HepG2 (cell line): ENCODE measurements at regions not wholly inside any gene's neighbourhood (a gene's known extent, or its start where the extent isn't known, plus 50 kb on each side); places are given as distances from the start of the nearest gene placed in this dataset.

ENCODE experiments used
- ARID2 ChIP-seq: sonication (generic); formaldehyde crosslinking; IDR thresholded peaks from 2 replicates; pipeline ENCODE4 v1.8.1; 2022; ENCODE audit warnings: mild to moderate bottlenecking, missing genetic modification reagents, borderline replicate concordance
- BHLHE40 ChIP-seq: IDR thresholded peaks from 2 replicates; pipeline ENCODE4 v1.6.1; 2011; ENCODE audit warnings: low read length, improper control_type of control experiment
- EED ChIP-seq: sonication (generic); formaldehyde crosslinking; IDR thresholded peaks from 2 replicates; pipeline ENCODE4 v1.5.0; 2020; ENCODE audit warnings: mild to moderate bottlenecking, missing genetic modification reagents
- ESRRA ChIP-seq: sonication (generic); formaldehyde crosslinking; IDR thresholded peaks from 2 replicates; pipeline ENCODE4 v1.5.1; 2020; ENCODE audit warnings: mild to moderate bottlenecking, low read depth, missing genetic modification reagents
- ETV6 ChIP-seq: sonication (generic); formaldehyde crosslinking; conservative IDR thresholded peaks from 2 replicates; pipeline ENCODE4 v1.4.0; 2020; ENCODE audit warnings: missing genetic modification reagents
- GATAD1 ChIP-seq: IDR thresholded peaks from 2 replicates; pipeline ENCODE4 v1.6.1; 2016; ENCODE audit warnings: missing genetic modification reagents, missing compliant biosample characterization
- HNRNPUL1 ChIP-seq: fragments of 200-400 bp; formaldehyde crosslinking; IDR thresholded peaks from 2 replicates; pipeline ENCODE4 v1.6.1; 2017; ENCODE audit warnings: low read depth, mild to moderate bottlenecking, low read length, moderate library complexity
- KLF16 ChIP-seq, 2 experiments: sonication (generic) in 1 of 2; formaldehyde crosslinking in 1 of 2; IDR thresholded peaks; 2 replicates each; pipeline versions ENCODE4 v1.6.1 to v1.8.0; 2016 to 2023; ENCODE audit warnings: missing genetic modification reagents in 2 of 2, missing compliant biosample characterization in 1 of 2
- MAFF ChIP-seq: IDR thresholded peaks from 2 replicates; pipeline ENCODE4 v1.6.1; 2011; ENCODE audit warnings: low read depth, low read length, improper control_type of control experiment
- MAFK ChIP-seq, 2 experiments: IDR thresholded peaks in 1 of 2; conservative IDR thresholded peaks in 1 of 2; 2 replicates each; pipeline ENCODE4 v1.6.1; 2011; ENCODE audit warnings: improper control_type of control experiment in 2 of 2, low read length in 2 of 2
- MLLT10 ChIP-seq: sonication (generic); formaldehyde crosslinking; IDR thresholded peaks from 2 replicates; pipeline ENCODE4 v1.4.0; 2020; ENCODE audit warnings: missing genetic modification reagents
- NR3C1 ChIP-seq: sonication (generic); formaldehyde crosslinking; IDR thresholded peaks from 2 replicates; pipeline ENCODE4 v1.4.0; 2020; ENCODE audit warnings: missing genetic modification reagents
- PATZ1 ChIP-seq: sonication (generic); formaldehyde crosslinking; IDR thresholded peaks from 2 replicates; pipeline ENCODE4 v1.4.0; 2020; ENCODE audit warnings: missing genetic modification reagents
- POLR2G ChIP-seq: fragments of 200-400 bp; formaldehyde crosslinking; IDR thresholded peaks from 2 replicates; pipeline ENCODE4 v1.6.1; 2018; ENCODE audit warnings: mild to moderate bottlenecking, low read depth, low read length, moderate library complexity
- SALL1 ChIP-seq: sonication (generic); formaldehyde crosslinking; IDR thresholded peaks from 2 replicates; pipeline ENCODE4 v1.8.0; 2022; ENCODE audit warnings: mild to moderate bottlenecking, missing genetic modification reagents
- SOX5 ChIP-seq: IDR thresholded peaks from 2 replicates; pipeline ENCODE4 v1.6.1; 2016; ENCODE audit warnings: borderline replicate concordance
- WIZ ChIP-seq: sonication (generic); formaldehyde crosslinking; IDR thresholded peaks from 2 replicates; pipeline ENCODE4 v1.5.1; 2020; ENCODE audit warnings: mild to moderate bottlenecking, missing genetic modification reagents
- ZKSCAN5 ChIP-seq: sonication (generic); formaldehyde crosslinking; IDR thresholded peaks from 2 replicates; pipeline ENCODE4 v1.5.1; 2020; ENCODE audit warnings: mild to moderate bottlenecking, missing genetic modification reagents
- ZNF253 ChIP-seq: sonication (generic); formaldehyde crosslinking; IDR thresholded peaks from 2 replicates; pipeline ENCODE4 v1.8.0; 2022; ENCODE audit warnings: mild to moderate bottlenecking, missing genetic modification reagents, borderline replicate concordance
- ZNF296 ChIP-seq: sonication (generic); formaldehyde crosslinking; conservative IDR thresholded peaks from 2 replicates; pipeline ENCODE4 v1.5.0; 2020; ENCODE audit warnings: mild to moderate bottlenecking, missing genetic modification reagents
- ZNF441 ChIP-seq: sonication (generic); formaldehyde crosslinking; IDR thresholded peaks from 2 replicates; pipeline ENCODE4 v1.7.0; 2021; ENCODE audit warnings: missing genetic modification reagents, borderline replicate concordance
- ZNF446 ChIP-seq: sonication (generic); formaldehyde crosslinking; IDR thresholded peaks from 2 replicates; pipeline ENCODE4 v1.5.0; 2020; ENCODE audit warnings: mild to moderate bottlenecking, missing genetic modification reagents
- ZNF572 ChIP-seq: sonication (generic); formaldehyde crosslinking; IDR thresholded peaks from 2 replicates; pipeline ENCODE4 v1.5.1; 2020; ENCODE audit warnings: mild to moderate bottlenecking, missing genetic modification reagents
- ZNF580 ChIP-seq: IDR thresholded peaks from 2 replicates; pipeline ENCODE4 v1.6.1; 2016; ENCODE audit warnings: low read depth, borderline replicate concordance
- ZNF761 ChIP-seq: sonication (generic); formaldehyde crosslinking; conservative IDR thresholded peaks from 2 replicates; pipeline ENCODE4 v1.4.0; 2020; ENCODE audit warnings: mild to moderate bottlenecking, missing genetic modification reagents
- TF ChIP-seq, protein P1 (sequence below): sonication (generic); formaldehyde crosslinking; IDR thresholded peaks from 2 replicates; pipeline ENCODE4 v1.5.0; 2020; ENCODE audit warnings: missing genetic modification reagents
- TF ChIP-seq, protein P2 (sequence below): sonication (generic); formaldehyde crosslinking; IDR thresholded peaks from 2 replicates; pipeline ENCODE4 v1.8.0; 2022; ENCODE audit warnings: missing genetic modification reagents, mild to moderate bottlenecking, inconsistent platforms, borderline replicate concordance

- TF ChIP-seq ZNF446 (CRISPR knock-in tag) = 0 out of 2 replicates have a peak, but pooled peaks have one; percentile 61
- 0 out of 2 replicates have a peak, but pooled peaks have one; percentile 51 for TF ChIP-seq ZNF296 (CRISPR knock-in tag)
- TF ChIP-seq ZNF441 = peak; percentile 95; the same call in 1 of the 2 replicates
- TF ChIP-seq ZNF761 = peak; percentile 62; the same call in 1 of the 2 replicates
- peak; percentile 74 for TF ChIP-seq PATZ1
- peak in 1 of 2 experiments; percentile 97; a peak in 2 of 4 replicates for TF ChIP-seq KLF16 (CRISPR knock-in tag; IDR thresholded peaks at IDR 0.05)
- peak; percentile 98 for TF ChIP-seq ZNF253 (CRISPR knock-in tag)
- peak; percentile 99 for TF ChIP-seq ZNF580
- TF ChIP-seq HNRNPUL1 = no peak
- no peak for TF ChIP-seq MAFK (conservative IDR thresholded peaks at IDR 0.05 in 1 of 2, IDR thresholded peaks at IDR 0.05 in 1 of 2; ENCODE audit: low read length in 2 of 2)
- TF ChIP-seq WIZ (CRISPR knock-in tag) = no peak; the same call in none of the 2 replicates
- peak; percentile 73; the same call in 1 of the 2 replicates for TF ChIP-seq ZNF572 (CRISPR knock-in tag)
- TF ChIP-seq NR3C1 = no peak
- TF ChIP-seq ARID2 (CRISPR knock-in tag) = no peak
- TF ChIP-seq ETV6 (CRISPR knock-in tag) = peak; percentile 98
- TF ChIP-seq, protein P1, sequence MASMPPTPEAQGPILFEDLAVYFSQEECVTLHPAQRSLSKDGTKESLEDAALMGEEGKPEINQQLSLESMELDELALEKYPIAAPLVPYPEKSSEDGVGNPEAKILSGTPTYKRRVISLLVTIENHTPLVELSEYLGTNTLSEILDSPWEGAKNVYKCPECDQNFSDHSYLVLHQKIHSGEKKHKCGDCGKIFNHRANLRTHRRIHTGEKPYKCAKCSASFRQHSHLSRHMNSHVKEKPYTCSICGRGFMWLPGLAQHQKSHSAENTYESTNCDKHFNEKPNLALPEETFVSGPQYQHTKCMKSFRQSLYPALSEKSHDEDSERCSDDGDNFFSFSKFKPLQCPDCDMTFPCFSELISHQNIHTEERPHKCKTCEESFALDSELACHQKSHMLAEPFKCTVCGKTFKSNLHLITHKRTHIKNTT (CRISPR knock-in tag) = no peak
- TF ChIP-seq ZKSCAN5 (CRISPR knock-in tag) = no peak
- peak; percentile 76 for TF ChIP-seq POLR2G
- TF ChIP-seq, protein P2, sequence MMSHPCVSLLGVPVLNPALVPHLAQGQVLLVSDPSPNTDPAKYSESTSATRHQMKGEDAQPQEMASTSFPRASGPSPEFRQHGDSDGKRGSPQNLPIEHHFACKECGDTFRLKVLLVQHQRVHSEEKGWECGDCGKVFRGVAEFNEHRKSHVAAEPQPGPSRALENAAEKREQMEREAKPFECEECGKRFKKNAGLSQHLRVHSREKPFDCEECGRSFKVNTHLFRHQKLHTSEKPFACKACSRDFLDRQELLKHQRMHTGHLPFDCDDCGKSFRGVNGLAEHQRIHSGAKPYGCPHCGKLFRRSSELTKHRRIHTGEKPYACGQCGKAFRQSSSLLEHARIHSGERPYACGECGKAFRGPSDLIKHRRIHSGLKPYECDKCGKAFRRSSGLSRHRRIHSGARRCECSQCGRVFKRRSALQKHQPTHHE (CRISPR knock-in tag) = peak; percentile 66; the same call in 1 of the 2 replicates
- peak; percentile 99 for TF ChIP-seq SALL1
- peak; percentile 81 for TF ChIP-seq BHLHE40
- TF ChIP-seq MAFF = 0 out of 2 replicates have a peak, but pooled peaks have one; percentile 10
- peak; percentile 87 for TF ChIP-seq GATAD1 (CRISPR knock-in tag)
- no peak; the same call in none of the 2 replicates for TF ChIP-seq SOX5 (CRISPR knock-in tag)
- 0 out of 2 replicates have a peak, but pooled peaks have one; percentile 53 for TF ChIP-seq MLLT10
- TF ChIP-seq ESRRA (CRISPR knock-in tag) = peak; percentile 84; the same call in 1 of the 2 replicates
- peak; percentile 97 for TF ChIP-seq EED (CRISPR knock-in tag)
Measured at GRCh38 chr13:33542309-33543088, 256.9 kb upstream of the STARD13 start (continued).
